Keratinocyte (primary cell): ENCODE measurements at regions not wholly inside any gene's neighbourhood (a gene's known extent, or its start where the extent isn't known, plus 50 kb on each side); places are given as distances from the start of the nearest gene placed in this dataset.

Source experiments
- DNase-seq: peaks from one replicate; pipeline ENCODE4 v3.0.0-alpha.2; 2011; ENCODE audit warnings: low read depth, missing footprints, low spot score
- FAIRE-seq: peaks from 2 replicates; lab custom pipeline; 2011; peaks lifted over from hg19 to GRCh38; lab: Jason Lieb, UNC
- H2AFZ ChIP-seq: 2 replicates; pipeline ENCODE4 v1.6.0; 2012; ENCODE audit warnings: low read length, control low read depth, inconsistent platforms; ENCODE audit not compliant: control insufficient read depth
- H3K27ac ChIP-seq: 2 replicates; pipeline ENCODE4 v1.5.1; 2011; ENCODE audit warnings: low read length; ENCODE audit not compliant: control insufficient read depth, insufficient read depth
- H3K27me3 ChIP-seq: 3 replicates; pipeline ENCODE4 v1.6.0; 2011; ENCODE audit warnings: low read length; ENCODE audit not compliant: control insufficient read depth, insufficient read depth; ENCODE audit errors: extremely low read depth
- H3K36me3 ChIP-seq, 2 experiments: 2 replicates in 1 of 2; 3 replicates in 1 of 2; pipeline ENCODE4 v1.5.1; 2011; ENCODE audit warnings: low read length in 2 of 2, mild to moderate bottlenecking in 1 of 2; ENCODE audit not compliant: control insufficient read depth in 2 of 2, insufficient read depth in 2 of 2; ENCODE audit errors: extremely low read depth in 1 of 2
- H3K4me1 ChIP-seq: 3 replicates; pipeline ENCODE4 v1.5.1; 2011; ENCODE audit warnings: low read length; ENCODE audit not compliant: control insufficient read depth, insufficient read depth; ENCODE audit errors: extremely low read depth
- H3K4me2 ChIP-seq: 3 replicates; pipeline ENCODE4 v1.6.0; 2011; ENCODE audit warnings: low read depth, low read length; ENCODE audit not compliant: control insufficient read depth, insufficient read depth; ENCODE audit errors: extremely low read depth
- H3K4me3 ChIP-seq, 3 experiments: fragments of 200-600 bp in 1 of 3; sonication (generic) in 1 of 3; 2 replicates in 2 of 3; 3 replicates in 1 of 3; pipeline ENCODE4 v1.5.1; 2011 to 2016; ENCODE audit warnings: low read length in 3 of 3, mild to moderate bottlenecking in 3 of 3, control low read depth in 2 of 3, inconsistent platforms in 1 of 3, low read depth in 1 of 3, mixed read lengths in 1 of 3, mixed run types in 1 of 3, moderate library complexity in 1 of 3; ENCODE audit not compliant: control insufficient read depth in 2 of 3, insufficient read depth in 2 of 3; ENCODE audit errors: extremely low read depth in 1 of 3
- H3K79me2 ChIP-seq: 2 replicates; pipeline ENCODE4 v1.6.0; 2012; ENCODE audit warnings: low read length; ENCODE audit not compliant: control insufficient read depth, insufficient read depth
- H3K9ac ChIP-seq: 3 replicates; pipeline ENCODE4 v1.6.0; 2011; ENCODE audit warnings: low read length; ENCODE audit not compliant: control insufficient read depth, insufficient read depth; ENCODE audit errors: extremely low read depth
- H3K9me1 ChIP-seq: 3 replicates; pipeline ENCODE4 v1.6.0; 2011; ENCODE audit warnings: low read length; ENCODE audit not compliant: control insufficient read depth, insufficient read depth; ENCODE audit errors: extremely low read depth
- H3K9me3 ChIP-seq: 2 replicates; pipeline ENCODE4 v1.5.1; 2012; ENCODE audit warnings: low read depth, low read length; ENCODE audit not compliant: control insufficient read depth
- H4K20me1 ChIP-seq: 3 replicates; pipeline ENCODE4 v1.6.0; 2011; ENCODE audit warnings: low read length; ENCODE audit not compliant: control insufficient read depth, insufficient read depth; ENCODE audit errors: extremely low read depth
- EZH2 ChIP-seq: IDR thresholded peaks from one replicate; pipeline ENCODE4 v1.6.1; 2012; ENCODE audit warnings: inconsistent platforms, mild to moderate bottlenecking, low read length, moderate library complexity
- dilution Hi-C: fragments of 300-500 bp; cut with MboI; formaldehyde crosslinking; loops from one replicate; pipeline ENCODE4 v1.7.0; 2020; ENCODE audit warnings: low sequenced_read_pairs; ENCODE audit not compliant: extremely low pct_ligation_motif_present
- small RNA-seq, 3 experiments: library from RNA; depleted of rRNA; stranded (forward); fragments of <200 nt; gene quantifications; one replicate each; pipeline ENCODE3, GENCODE V24; 2012; ENCODE audit warnings: low read depth in 3 of 3, low replicate concordance in 1 of 3; ENCODE audit not compliant: insufficient read length in 3 of 3
- TF ChIP-seq, protein P1 (sequence below), 3 experiments: IDR thresholded peaks in 1 of 3; conservative IDR thresholded peaks in 1 of 3; optimal IDR thresholded peaks in 1 of 3; 2 replicates in 2 of 3; 3 replicates in 1 of 3; pipeline versions ENCODE3 to v1.5.1; 2011; ENCODE audit warnings: low read length in 3 of 3, mild to moderate bottlenecking in 3 of 3, moderate library complexity in 2 of 3, control low read depth in 1 of 3, inconsistent platforms in 1 of 3; ENCODE audit not compliant: insufficient read depth in 2 of 3; ENCODE audit errors: extremely low read depth in 1 of 3

DNA sequence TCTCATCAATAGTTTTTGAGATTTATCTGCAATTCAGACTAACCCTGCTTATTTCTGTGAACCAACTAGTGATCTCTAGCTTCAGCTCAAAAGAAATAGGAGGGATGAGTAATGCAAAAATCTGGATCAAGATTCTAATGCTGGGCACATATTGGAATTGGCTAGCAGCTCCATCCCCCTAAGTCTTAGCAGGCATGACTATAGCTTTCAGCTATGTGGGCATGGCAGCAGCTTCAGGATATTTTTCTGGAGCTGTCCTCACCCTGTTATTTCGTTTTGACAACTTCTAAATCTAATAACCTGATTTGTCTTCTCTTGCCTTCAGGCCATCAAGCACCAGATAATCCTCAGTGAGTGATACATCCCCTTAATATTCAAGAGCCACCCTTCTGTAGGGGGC lies 50.8 kb upstream of the GNPDA2 start:
- H4K20me1 ChIP-seq: no peaks in the 10 kb centered on the region
- no peaks in the 10 kb centered on the region for H3K79me2 ChIP-seq
- H3K9me3 ChIP-seq: no peaks in the 10 kb centered on the region
- H3K4me3 ChIP-seq: no peak overlapping the region
- H3K9me1 ChIP-seq: no peaks in the 10 kb centered on the region
- dilution Hi-C loops: no loop called here
- no peak overlapping the region for H3K27ac ChIP-seq
- FAIRE-seq: no peak
- H3K4me2 ChIP-seq: no peak overlapping the region
- H2AFZ ChIP-seq: no peak overlapping the region
- no peak for TF ChIP-seq EZH2
- TF ChIP-seq, protein P1, sequence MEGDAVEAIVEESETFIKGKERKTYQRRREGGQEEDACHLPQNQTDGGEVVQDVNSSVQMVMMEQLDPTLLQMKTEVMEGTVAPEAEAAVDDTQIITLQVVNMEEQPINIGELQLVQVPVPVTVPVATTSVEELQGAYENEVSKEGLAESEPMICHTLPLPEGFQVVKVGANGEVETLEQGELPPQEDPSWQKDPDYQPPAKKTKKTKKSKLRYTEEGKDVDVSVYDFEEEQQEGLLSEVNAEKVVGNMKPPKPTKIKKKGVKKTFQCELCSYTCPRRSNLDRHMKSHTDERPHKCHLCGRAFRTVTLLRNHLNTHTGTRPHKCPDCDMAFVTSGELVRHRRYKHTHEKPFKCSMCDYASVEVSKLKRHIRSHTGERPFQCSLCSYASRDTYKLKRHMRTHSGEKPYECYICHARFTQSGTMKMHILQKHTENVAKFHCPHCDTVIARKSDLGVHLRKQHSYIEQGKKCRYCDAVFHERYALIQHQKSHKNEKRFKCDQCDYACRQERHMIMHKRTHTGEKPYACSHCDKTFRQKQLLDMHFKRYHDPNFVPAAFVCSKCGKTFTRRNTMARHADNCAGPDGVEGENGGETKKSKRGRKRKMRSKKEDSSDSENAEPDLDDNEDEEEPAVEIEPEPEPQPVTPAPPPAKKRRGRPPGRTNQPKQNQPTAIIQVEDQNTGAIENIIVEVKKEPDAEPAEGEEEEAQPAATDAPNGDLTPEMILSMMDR (optimal IDR thresholded peaks at IDR 0.05 in 1 of 3, IDR thresholded peaks at IDR 0.05 in 1 of 3, conservative IDR thresholded peaks at IDR 0.05 in 1 of 3; ENCODE audit: extremely low read depth in 1 of 3, insufficient read depth in 2 of 3, low read length in 3 of 3): no peak
- H3K27me3 ChIP-seq: no peaks in the 10 kb centered on the region
- no peak overlapping the region for H3K9ac ChIP-seq
- no peaks in the 10 kb centered on the region for H3K4me1 ChIP-seq
- H3K36me3 ChIP-seq: no peaks in the 10 kb centered on the region
- DNase-seq: no peak

Small RNA genes lying in the stretch of these regions (small RNA-seq; reads per million reads assigned to genes)
- gene RNU6-931P: 0 reads per million in 3 experiments
